GM12878 (cell line): ENCODE measurements at regions not wholly inside any gene's neighbourhood (a gene's known extent, or its start where the extent isn't known, plus 50 kb on each side); places are given as distances from the start of the nearest gene placed in this dataset.

Experiments
- ATAC-seq: fragments of 200-7000 bp; cut with Tn5 transposase; 3 replicates; pipeline ENCODE4 v1.9.1; 2020; ENCODE audit warnings: mild to moderate bottlenecking, moderate library complexity
- BruUV-seq: library from RNA; stranded (reverse); fragments of 400-500 nt; replicated peaks from 2 replicates; lab custom pipeline; 2021; lab: Mats Ljungman, UMichigan
- CTCF ChIA-PET: fragments of 300-600 bp; sonication (Branson Sonifier 250); formaldehyde crosslinking; extraction: SDS; loops from one replicate; lab custom pipeline; 2021; ENCODE audit warnings: inconsistent platforms; lab: Yijun Ruan, JAX
- POLR2A ChIA-PET: fragments of 350-600 bp; formaldehyde crosslinking; extraction: SDS; loops from one replicate; lab custom pipeline; 2021; ENCODE audit warnings: inconsistent platforms; lab: Charles Lee
- RAD21 ChIA-PET: fragments of 300-600 bp; sonication (Branson Sonifier 250); formaldehyde crosslinking; loops from one replicate; lab custom pipeline; 2023; ENCODE audit warnings: antibody characterized with exemption; ENCODE audit not compliant: unreplicated experiment; lab: Charles Lee
- SMC1A ChIA-PET: fragments of 300-600 bp; sonication (Branson Sonifier 250); formaldehyde crosslinking; loops from one replicate; lab custom pipeline; 2023; ENCODE audit not compliant: unreplicated experiment, uncharacterized antibody; lab: Charles Lee
- DNase-seq: peaks from one replicate; pipeline ENCODE4 v3.0.0-alpha.2; 2011; ENCODE audit warnings: low read depth, low spot score
- FAIRE-seq: peaks from 3 replicates; lab custom pipeline; 2011; peaks lifted over from hg19 to GRCh38; lab: Jason Lieb, UNC
- H2AFZ ChIP-seq: 2 replicates; pipeline ENCODE4 v1.6.0; 2011; ENCODE audit warnings: low read depth, low read length, control low read depth; ENCODE audit not compliant: control insufficient read depth
- H3K27ac ChIP-seq: 2 replicates; pipeline ENCODE4 v1.5.1; 2011; ENCODE audit warnings: control low read depth; ENCODE audit not compliant: control insufficient read depth, insufficient read depth
- H3K27me3 ChIP-seq, 2 experiments: replicated peaks in 1 of 2; 2 replicates each; pipeline versions ENCODE4 v1.6.0 to v1.6.1; 2011; ENCODE audit warnings: low read length in 1 of 2; ENCODE audit not compliant: control insufficient read depth in 2 of 2, insufficient read depth in 2 of 2
- H3K36me3 ChIP-seq, 2 experiments: 2 replicates each; pipeline ENCODE4 v1.5.1; 2011; ENCODE audit warnings: low read length in 1 of 2; ENCODE audit not compliant: control insufficient read depth in 2 of 2, insufficient read depth in 2 of 2
- H3K4me1 ChIP-seq: 2 replicates; pipeline ENCODE4 v1.6.1; 2011; ENCODE audit warnings: mild to moderate bottlenecking, low read length, moderate library complexity, mixed read lengths; ENCODE audit not compliant: control insufficient read depth, insufficient read depth
- H3K4me2 ChIP-seq: 2 replicates; pipeline ENCODE4 v1.6.0; 2011; ENCODE audit warnings: control low read depth; ENCODE audit not compliant: control insufficient read depth, insufficient read depth
- H3K4me3 ChIP-seq: fragments of 200-600 bp; sonication (generic); 2 replicates; pipeline ENCODE4 v1.5.1; 2016
- H3K79me2 ChIP-seq: 2 replicates; pipeline ENCODE4 v1.6.0; 2011; ENCODE audit warnings: low read length; ENCODE audit not compliant: control insufficient read depth, insufficient read depth
- H3K9ac ChIP-seq: 2 replicates; pipeline ENCODE4 v1.8.0; 2011; ENCODE audit warnings: low read length, control low read depth, mixed read lengths; ENCODE audit not compliant: control insufficient read depth, insufficient read depth
- H3K9me3 ChIP-seq: replicated peaks from 3 replicates; pipeline ENCODE4 v1.5.1; 2011; ENCODE audit warnings: mild to moderate bottlenecking, low read length; ENCODE audit not compliant: control insufficient read depth, insufficient read depth
- H4K20me1 ChIP-seq: 2 replicates; pipeline ENCODE4 v1.6.0; 2011; ENCODE audit not compliant: control insufficient read depth, insufficient read depth
- ATF7 ChIP-seq: fragments of 450-650 bp; IDR thresholded peaks from 2 replicates; pipeline ENCODE4 v1.6.1; 2016; ENCODE audit warnings: low read depth, mild to moderate bottlenecking
- BCLAF1 ChIP-seq: fragments of 450-650 bp; IDR thresholded peaks from 2 replicates; pipeline ENCODE4 v1.6.1; 2017; ENCODE audit warnings: antibody characterized with exemption, mild to moderate bottlenecking, moderate library complexity
- JUNB ChIP-seq: IDR thresholded peaks from 2 replicates; pipeline ENCODE4 v1.6.1; 2016; ENCODE audit warnings: antibody characterized with exemption, mild to moderate bottlenecking
- JUND ChIP-seq: IDR thresholded peaks from 2 replicates; pipeline ENCODE4 v1.6.1; 2012; ENCODE audit warnings: low read depth, mild to moderate bottlenecking, low read length, improper control_type of control experiment, moderate library complexity
- POLR2A ChIP-seq: IDR thresholded peaks from 2 replicates; pipeline ENCODE4 v1.6.1; 2011; ENCODE audit warnings: low read depth, mild to moderate bottlenecking, low read length
- RELB ChIP-seq: fragments of 450-650 bp; IDR thresholded peaks from 2 replicates; pipeline ENCODE4 v1.6.1; 2017; ENCODE audit warnings: low read depth, mild to moderate bottlenecking, moderate library complexity
- STAT3 ChIP-seq: IDR thresholded peaks from 2 replicates; pipeline ENCODE4 v1.6.1; 2011; ENCODE audit warnings: low read depth, low read length, improper control_type of control experiment
- TCF7 ChIP-seq: IDR thresholded peaks from 2 replicates; pipeline ENCODE4 v1.6.1; 2014; ENCODE audit warnings: antibody characterized with exemption, borderline replicate concordance
- USF2 ChIP-seq: IDR thresholded peaks from 2 replicates; pipeline ENCODE4 v1.6.1; 2011; ENCODE audit warnings: low read depth, low read length, improper control_type of control experiment, borderline replicate concordance
- ZBTB33 ChIP-seq: fragments of 450-650 bp; IDR thresholded peaks from 2 replicates; pipeline ENCODE4 v1.6.1; 2017; ENCODE audit warnings: mild to moderate bottlenecking
- WGBS: methylation state at CpG from one replicate; pipeline ENCODE4 v1.1.6; 2016; ENCODE audit warnings: low lambda C conversion rate; ENCODE audit not compliant: insufficient replicate concordance, insufficient coverage; ENCODE audit errors: missing lambda C conversion rate; 5-methylcytosine and 5-hydroxymethylcytosine counted together
- in situ Hi-C: fragments of 300-500 bp; cut with MboI; formaldehyde crosslinking; loops from 9 replicates; pipeline ENCODE4 v1.14.3; 2018; ENCODE audit warnings: mixed read lengths
- intact Hi-C: fragments of 100-400 bp; cut with micrococcal nuclease; formaldehyde crosslinking; loops from one replicate; pipeline ENCODE4 v1.14.2; 2022; ENCODE audit not compliant: unreplicated experiment

- ChIA-PET SMC1A (interaction anchor here (2.4 kb wide), 1 partner anchor 20 kb away, joined by 5 read pairs; no protein-coding TSS in a partner anchor), RAD21 (no interaction called here), POLR2A (no interaction called here), CTCF (interaction anchor here (0.9 kb wide), 2 partner anchors 29 to 644 kb away, joined by 3 read pairs; no protein-coding TSS in a partner anchor)
- no TSS peak for BruUV-seq
- Histone ChIP-seq H3K9me3 (no peaks in the 10 kb centered on the region), H2AFZ (peak overlapping the region; percentile 39), H3K79me2 (no peaks in the 10 kb centered on the region), H3K27me3 (no peaks in the 10 kb centered on the region), H3K4me2 (no peak overlapping the region), H3K36me3 (no peaks in the 10 kb centered on the region), H3K9ac (no peak overlapping the region), H3K27ac (no peak overlapping the region), H4K20me1 (no peaks in the 10 kb centered on the region), H3K4me3 (no peak overlapping the region), H3K4me1 (no peaks in the 10 kb centered on the region)
- DNase-seq (no peak), ATAC-seq (peak; percentile 72), FAIRE-seq (no peak)
- no peak for TF ChIP-seq STAT3
- peak; percentile 43; the same call in 1 of the 2 replicates for TF ChIP-seq JUNB
- peak; percentile 52 for TF ChIP-seq ATF7
- in situ Hi-C loops (no loop called here), intact Hi-C loops (no loop called here)
- WGBS = 4% methylated on average over 1 of the region's 1 CpG
Observed at GRCh38 chr17:63196772-63197335, 230.8 kb downstream of the TANC2 start.

- Histone ChIP-seq H3K4me2 (no peak overlapping the region), H2AFZ (no peak overlapping the region), H3K79me2 (no peaks in the 10 kb centered on the region), H3K9ac (no peak overlapping the region), H3K4me1 (no peaks in the 10 kb centered on the region), H3K27ac (no peak overlapping the region), H3K36me3 (no peaks in the 10 kb centered on the region), H3K27me3 (no peaks in the 10 kb centered on the region), H3K4me3 (no peak overlapping the region), H4K20me1 (no peaks in the 10 kb centered on the region), H3K9me3 (no peaks in the 10 kb centered on the region; the same call in 2 of the 3 replicates)
- no peak for DNase-seq
- TF ChIP-seq POLR2A = no peak
- no peak for TF ChIP-seq TCF7
- no peak for TF ChIP-seq USF2
- TF ChIP-seq ZBTB33 = no peak
- no peak for TF ChIP-seq JUND
- no peak for TF ChIP-seq BCLAF1
- no peak for TF ChIP-seq RELB
- ChIA-PET SMC1A (no interaction called here), RAD21 (no interaction called here), CTCF (no interaction called here), POLR2A (no interaction called here)
- intact Hi-C loops (no loop called here), in situ Hi-C loops (no loop called here)
- no peak for FAIRE-seq
- 67% methylated on average over 2 of the region's 2 CpGs for WGBS
- ATAC-seq = no peak
- BruUV-seq = no TSS peak
Observed at GRCh38 chr17:63203652-63204051, 237.6 kb downstream of the TANC2 start.
